GM12873 (cell line): ENCODE measurements at regions not wholly inside any gene's neighbourhood (a gene's known extent, or its start where the extent isn't known, plus 50 kb on each side); places are given as distances from the start of the nearest gene placed in this dataset.

Source experiments
- TF ChIP-seq, protein P1 (sequence below): IDR thresholded peaks from 2 replicates; pipeline ENCODE4 v1.5.1; 2012; ENCODE audit warnings: low read depth, mild to moderate bottlenecking, moderate library complexity, low read length, control low read depth; ENCODE audit not compliant: insufficient read depth; ENCODE audit errors: missing control alignments

- TF ChIP-seq, protein P1, sequence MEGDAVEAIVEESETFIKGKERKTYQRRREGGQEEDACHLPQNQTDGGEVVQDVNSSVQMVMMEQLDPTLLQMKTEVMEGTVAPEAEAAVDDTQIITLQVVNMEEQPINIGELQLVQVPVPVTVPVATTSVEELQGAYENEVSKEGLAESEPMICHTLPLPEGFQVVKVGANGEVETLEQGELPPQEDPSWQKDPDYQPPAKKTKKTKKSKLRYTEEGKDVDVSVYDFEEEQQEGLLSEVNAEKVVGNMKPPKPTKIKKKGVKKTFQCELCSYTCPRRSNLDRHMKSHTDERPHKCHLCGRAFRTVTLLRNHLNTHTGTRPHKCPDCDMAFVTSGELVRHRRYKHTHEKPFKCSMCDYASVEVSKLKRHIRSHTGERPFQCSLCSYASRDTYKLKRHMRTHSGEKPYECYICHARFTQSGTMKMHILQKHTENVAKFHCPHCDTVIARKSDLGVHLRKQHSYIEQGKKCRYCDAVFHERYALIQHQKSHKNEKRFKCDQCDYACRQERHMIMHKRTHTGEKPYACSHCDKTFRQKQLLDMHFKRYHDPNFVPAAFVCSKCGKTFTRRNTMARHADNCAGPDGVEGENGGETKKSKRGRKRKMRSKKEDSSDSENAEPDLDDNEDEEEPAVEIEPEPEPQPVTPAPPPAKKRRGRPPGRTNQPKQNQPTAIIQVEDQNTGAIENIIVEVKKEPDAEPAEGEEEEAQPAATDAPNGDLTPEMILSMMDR: no peak
Measured at GRCh38 chr7:118404211-118404610, 179.7 kb downstream of the ANKRD7 start.

- TF ChIP-seq, protein P1: no peak
Measured at GRCh38 chr7:118418433-118418832, 193.9 kb downstream of the ANKRD7 start.

- TF ChIP-seq, protein P1: no peak
Measured at GRCh38 chr7:118420888-118421287, 196.4 kb downstream of the ANKRD7 start.

DNA sequence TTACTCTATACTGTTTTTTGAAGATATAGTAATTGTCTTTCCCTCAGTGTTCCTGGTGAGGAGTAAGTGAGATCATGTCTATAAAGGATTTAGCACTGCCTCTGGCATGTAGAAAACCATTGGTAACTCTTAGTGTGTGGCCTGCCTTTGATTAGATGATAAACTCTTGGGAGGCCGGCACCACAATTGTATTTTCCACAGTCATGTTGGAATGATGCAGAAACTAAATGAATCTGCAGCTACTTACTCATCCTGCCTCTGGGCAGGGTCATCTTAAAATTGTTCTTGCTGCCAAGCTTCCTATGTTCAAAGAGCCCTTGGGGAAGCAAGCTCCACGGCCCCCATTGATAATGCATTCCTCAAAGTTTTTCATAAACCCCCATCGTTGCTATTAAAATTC, 204.6 kb downstream of the ANKRD7 start:
- TF ChIP-seq, protein P1: no peak

- TF ChIP-seq, protein P1: no peak
Measured at GRCh38 chr7:118436663-118437062, 212.2 kb downstream of the ANKRD7 start.

DNA sequence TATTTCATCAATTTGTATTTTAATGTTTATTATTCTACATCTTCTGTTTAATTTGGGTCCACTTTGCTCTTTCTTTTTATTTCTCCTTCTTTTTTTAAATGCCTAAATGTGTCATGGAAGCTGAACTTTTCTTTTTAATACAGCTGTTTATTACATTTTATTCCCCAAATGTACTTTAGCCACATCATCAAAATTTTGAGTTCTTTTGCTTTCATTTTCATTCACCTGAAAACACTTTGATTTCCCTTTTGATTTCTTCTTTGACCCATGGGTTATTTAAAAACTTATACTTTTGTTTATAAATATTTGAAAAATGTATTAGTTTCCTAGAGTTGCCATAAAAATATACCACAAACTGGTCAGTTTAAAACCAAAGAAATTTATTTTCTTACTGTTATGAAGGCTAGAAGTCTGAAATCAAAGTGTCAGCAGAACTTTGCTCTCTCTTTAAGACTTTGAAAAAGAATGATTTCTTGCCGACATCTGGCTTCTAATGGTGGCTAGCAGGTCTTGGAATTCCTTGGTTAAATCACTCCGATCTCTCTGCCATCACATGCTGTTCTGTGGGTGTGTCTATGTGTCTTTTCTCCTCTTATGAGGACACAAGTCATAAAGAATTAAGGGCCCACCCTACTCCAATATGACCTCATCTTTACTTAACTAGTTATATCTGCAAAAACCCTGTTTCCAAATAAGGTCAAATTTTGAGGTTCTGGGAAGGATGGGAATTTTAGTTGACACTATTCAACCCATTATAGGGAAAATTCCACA, 225.5 kb downstream of the ANKRD7 start:
- TF ChIP-seq, protein P1: no peak

DNA sequence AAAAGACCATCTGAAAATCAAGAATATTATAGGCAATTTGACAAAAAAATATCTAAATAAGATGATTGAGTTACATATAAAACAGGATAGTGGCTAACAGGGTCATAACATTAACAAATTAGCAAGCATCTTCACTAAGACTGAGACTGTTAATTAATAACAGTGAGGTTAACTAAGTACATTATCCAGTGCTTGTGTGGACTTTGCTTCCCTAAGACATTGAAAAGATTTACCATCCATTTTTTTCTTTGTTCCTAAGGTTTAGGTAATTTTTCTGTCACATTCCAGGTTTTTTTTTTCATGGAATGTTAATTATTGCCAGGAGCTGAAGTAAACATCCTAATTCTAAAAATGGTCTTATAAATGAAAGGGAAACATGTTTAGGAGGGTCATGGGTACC, 227.6 kb downstream of the ANKRD7 start:
- TF ChIP-seq, protein P1: no peak
